GM19240 (cell line): ENCODE measurements at regions not wholly inside any gene's neighbourhood (a gene's known extent, or its start where the extent isn't known, plus 50 kb on each side); places are given as distances from the start of the nearest gene placed in this dataset.
"Not testable (repeated sequence)": the region's sequence is repeated elsewhere in the genome, so short reads cannot be mapped to it uniquely, and the experiment has no call there.

Experiments used
- DNase-seq: peaks from one replicate; pipeline ENCODE4 v3.0.0; 2011; ENCODE audit warnings: low spot score; ENCODE audit not compliant: insufficient read length

- DNase-seq = no peak
These were observed 313.6 kb upstream of the RASGEF1B start for GRCh38 chr4:81785338-81785737.

GRCh38 chr4:81783558-81783957 is 311.9 kb upstream of the RASGEF1B start:
- DNase-seq = no peak

GRCh38 chr4:81781799-81782198 is 310.1 kb upstream of the RASGEF1B start:
- no peak for DNase-seq

- DNase-seq = not testable (repeated sequence)
These were observed 306.0 kb upstream of the RASGEF1B start for GRCh38 chr4:81777718-81778117.

- no peak for DNase-seq
These were observed 305.1 kb upstream of the RASGEF1B start for GRCh38 chr4:81776794-81777193.

GRCh38 chr4:81773557-81773956 is 301.9 kb upstream of the RASGEF1B start:
- no peak for DNase-seq

- DNase-seq = no peak
These were observed 300.0 kb upstream of the RASGEF1B start for GRCh38 chr4:81771721-81772120.

- DNase-seq = no peak
These were observed 297.5 kb upstream of the RASGEF1B start for GRCh38 chr4:81769244-81769643.

- no peak for DNase-seq
These were observed 287.0 kb upstream of the RASGEF1B start for GRCh38 chr4:81758574-81759264.

GRCh38 chr4:81757691-81758090 is 286.0 kb upstream of the RASGEF1B start:
- DNase-seq = no peak

- DNase-seq = peak; percentile 8
These were observed 285.3 kb upstream of the RASGEF1B start for GRCh38 chr4:81756973-81757372.

GRCh38 chr4:81756042-81756441 is 284.3 kb upstream of the RASGEF1B start:
- no peak for DNase-seq

- DNase-seq = no peak
These were observed 282.5 kb upstream of the RASGEF1B start for GRCh38 chr4:81754169-81754568.

GRCh38 chr4:81751531-81752289 is 280.0 kb upstream of the RASGEF1B start:
- DNase-seq = no peak

GRCh38 chr4:81747242-81747930 is 275.7 kb upstream of the RASGEF1B start:
- DNase-seq = no peak

- no peak for DNase-seq
These were observed 275.1 kb upstream of the RASGEF1B start for GRCh38 chr4:81746773-81747172.

GRCh38 chr4:81746071-81746470 is 274.4 kb upstream of the RASGEF1B start:
- DNase-seq = no peak

- DNase-seq = no peak
These were observed 273.3 kb upstream of the RASGEF1B start for GRCh38 chr4:81745050-81745449.

- no peak for DNase-seq
These were observed 272.2 kb upstream of the RASGEF1B start for GRCh38 chr4:81743731-81744435.

- no peak for DNase-seq
These were observed 268.8 kb upstream of the RASGEF1B start for GRCh38 chr4:81740487-81740886.

- no peak for DNase-seq
These were observed 267.2 kb upstream of the RASGEF1B start for GRCh38 chr4:81738891-81739290.
